NAMALWA (cell line): ENCODE measurements at regions not wholly inside any gene's neighbourhood (a gene's known extent, or its start where the extent isn't known, plus 50 kb on each side); places are given as distances from the start of the nearest gene placed in this dataset.

Experiments
- DNase-seq: peaks from one replicate; pipeline ENCODE4 v3.0.0-alpha.2; 2015; ENCODE audit warnings: low spot score

GRCh38 chr13:27370305-27370872, 54.0 kb upstream of the GTF3A start:
- DNase-seq, result peak; percentile 28

DNA sequence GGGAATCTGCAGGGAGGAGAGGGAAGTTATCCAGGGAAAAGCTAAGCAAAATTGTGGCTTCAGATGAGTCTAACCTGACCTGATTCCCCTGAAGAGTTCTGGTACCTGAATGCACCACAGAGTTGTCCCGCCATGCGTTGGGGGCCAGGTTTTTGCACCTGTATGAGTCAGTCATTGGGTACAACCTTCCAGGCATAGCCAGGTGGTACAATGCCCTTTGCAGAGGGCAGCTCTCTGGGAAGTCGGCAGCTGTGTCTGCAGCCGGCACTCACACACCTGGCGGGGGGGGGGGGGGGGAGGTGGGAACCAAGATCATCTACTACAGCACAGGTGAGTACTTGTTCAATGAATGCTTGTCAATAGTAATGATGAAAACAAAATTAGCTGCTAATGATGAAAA, 52.5 kb upstream of the GTF3A start:
- no peak for DNase-seq

- no peak for DNase-seq
Observed at GRCh38 chr13:27372896-27373295, 51.5 kb upstream of the GTF3A start.

- DNase-seq, result no peak
Observed at GRCh38 chr13:27374126-27374613, 50.2 kb upstream of the GTF3A start.
